HTR-8/SVneo (cell line): ENCODE measurements at regions not wholly inside any gene's neighbourhood (a gene's known extent, or its start where the extent isn't known, plus 50 kb on each side); places are given as distances from the start of the nearest gene placed in this dataset.

Source experiments
- DNase-seq: peaks from one replicate; pipeline ENCODE4 v3.0.0; 2011; ENCODE audit warnings: low spot score, mixed read lengths; ENCODE audit not compliant: insufficient read length
- FAIRE-seq: peaks from 2 replicates; lab custom pipeline; 2011; peaks lifted over from hg19 to GRCh38; lab: Jason Lieb, UNC

GRCh38 chr18:73973972-73974371, 173.7 kb downstream of the FBXO15 start:
- FAIRE-seq (no peak), DNase-seq (no peak)

- no peak for DNase-seq
- no peak for FAIRE-seq
Measured at GRCh38 chr18:73966954-73967353, 180.7 kb downstream of the FBXO15 start.

- FAIRE-seq = no peak
- DNase-seq = no peak
Measured at GRCh38 chr18:73962256-73962655, 185.4 kb downstream of the FBXO15 start.

GRCh38 chr18:73961804-73962203, 185.8 kb downstream of the FBXO15 start:
- DNase-seq = no peak
- FAIRE-seq = no peak

- no peak for DNase-seq
- FAIRE-seq = no peak
Measured at GRCh38 chr18:73959352-73959751, 188.3 kb downstream of the FBXO15 start.

GRCh38 chr18:73954268-73954667, 193.4 kb downstream of the FBXO15 start:
- FAIRE-seq (no peak), DNase-seq (no peak)

GRCh38 chr18:73952296-73952946, 195.2 kb downstream of the FBXO15 start:
- DNase-seq = no peak
- FAIRE-seq = no peak

GRCh38 chr18:73950116-73950700, 197.4 kb downstream of the FBXO15 start:
- DNase-seq (no peak), FAIRE-seq (no peak)

- no peak for FAIRE-seq
- DNase-seq = no peak
Measured at GRCh38 chr18:73948497-73948896, 199.1 kb downstream of the FBXO15 start.

- DNase-seq = no peak
- FAIRE-seq = no peak
Measured at GRCh38 chr18:73948084-73948483, 199.6 kb downstream of the FBXO15 start.

- no peak for DNase-seq
- FAIRE-seq = no peak
Measured at GRCh38 chr18:73947180-73947921, 200.3 kb downstream of the FBXO15 start.

GRCh38 chr18:73945130-73945792, 202.4 kb downstream of the FBXO15 start:
- DNase-seq = no peak
- FAIRE-seq = peak; percentile 70

- DNase-seq = no peak
- no peak for FAIRE-seq
Measured at GRCh38 chr18:73944715-73945114, 202.9 kb downstream of the FBXO15 start.

GRCh38 chr18:73943763-73944162, 203.9 kb downstream of the FBXO15 start:
- DNase-seq (no peak), FAIRE-seq (no peak)

- DNase-seq (no peak), FAIRE-seq (no peak)
Measured at GRCh38 chr18:73942956-73943355, 204.7 kb downstream of the FBXO15 start.

- DNase-seq = no peak
- FAIRE-seq = no peak
Measured at GRCh38 chr18:73942081-73942625, 205.5 kb downstream of the FBXO15 start.

GRCh38 chr18:73940721-73941120, 206.9 kb downstream of the FBXO15 start:
- no peak for DNase-seq
- no peak for FAIRE-seq

- FAIRE-seq (no peak), DNase-seq (no peak)
Measured at GRCh38 chr18:73939391-73939790, 208.2 kb downstream of the FBXO15 start.

GRCh38 chr18:73933685-73934084, 213.9 kb downstream of the FBXO15 start:
- DNase-seq = no peak
- FAIRE-seq = no peak

- FAIRE-seq = no peak
- no peak for DNase-seq
Measured at GRCh38 chr18:73932976-73933375, 214.7 kb downstream of the FBXO15 start.

GRCh38 chr18:73927496-73927895, 220.1 kb downstream of the FBXO15 start:
- DNase-seq = no peak
- FAIRE-seq = no peak
